HUDEP-2 (cell line): ENCODE measurements at regions not wholly inside any gene's neighbourhood (a gene's known extent, or its start where the extent isn't known, plus 50 kb on each side); places are given as distances from the start of the nearest gene placed in this dataset.
"Not testable (repeated sequence)": the region's sequence is repeated elsewhere in the genome, so short reads cannot be mapped to it uniquely, and the experiment has no call there.

Experiments used
- DNase-seq, 76 experiments: peaks; one replicate each; lab custom pipeline; 2025; ENCODE audit not compliant: unreplicated experiment in 76 of 76; lab: John Stamatoyannopoulos, UW

- DNase-seq, result peak in 2 of 76 experiments; percentile 3 to 4
These were observed 179.7 kb downstream of the MREG start for GRCh38 chr2:215833531-215834162.

DNA sequence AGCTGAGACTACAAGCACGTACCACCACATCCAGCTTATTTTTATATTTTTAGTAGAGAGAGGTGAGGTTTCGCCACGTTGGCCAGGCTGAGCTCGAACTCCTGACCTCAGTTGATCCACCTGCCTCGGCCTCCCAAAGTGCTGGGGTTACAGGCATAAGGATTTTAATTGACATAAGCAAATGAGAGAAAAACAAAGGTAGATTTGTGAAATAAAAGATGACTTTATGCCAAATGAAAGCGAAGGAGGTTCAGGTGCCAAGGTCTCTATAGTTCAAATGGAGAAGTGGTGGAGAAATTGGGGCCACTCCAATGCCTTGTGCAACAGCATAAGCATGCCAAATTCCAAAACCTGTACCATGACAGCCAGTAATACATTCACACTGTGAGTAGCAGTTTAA, 180.6 kb downstream of the MREG start:
- no peak for DNase-seq

DNA sequence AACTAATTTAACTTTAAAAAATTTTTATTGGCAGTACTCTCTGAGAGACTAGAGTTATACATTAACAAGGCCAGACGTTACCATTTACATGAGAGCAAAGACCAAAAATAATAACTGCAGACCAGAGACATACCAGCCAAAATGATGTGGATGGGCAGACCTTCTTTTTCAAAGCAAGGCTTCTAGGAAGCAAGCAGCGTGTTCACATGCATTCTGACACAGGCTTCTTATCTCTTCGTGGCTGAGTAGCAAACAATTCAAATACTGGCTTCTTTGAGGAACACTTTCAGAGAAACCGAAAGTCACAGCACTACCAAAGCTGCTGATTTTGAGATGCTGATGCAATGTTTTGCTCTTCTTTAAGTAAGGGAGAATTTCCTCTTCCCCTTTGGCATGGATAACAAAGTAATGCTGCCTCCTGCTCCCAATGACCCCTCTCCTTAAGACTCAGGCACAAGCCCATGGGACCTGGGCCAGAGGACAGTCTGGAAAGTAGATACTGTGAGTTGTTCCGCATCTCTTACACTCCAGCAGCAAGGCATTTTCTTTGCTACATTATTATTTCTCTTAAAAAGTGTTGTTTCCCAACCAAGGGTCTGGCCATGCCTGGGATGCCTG, 181.9 kb downstream of the MREG start:
- no peak for DNase-seq

- peak in 8 of 76 experiments; percentile 5 to 48 (median 16) for DNase-seq
These were observed 183.0 kb downstream of the MREG start for GRCh38 chr2:215830304-215830703.

DNA sequence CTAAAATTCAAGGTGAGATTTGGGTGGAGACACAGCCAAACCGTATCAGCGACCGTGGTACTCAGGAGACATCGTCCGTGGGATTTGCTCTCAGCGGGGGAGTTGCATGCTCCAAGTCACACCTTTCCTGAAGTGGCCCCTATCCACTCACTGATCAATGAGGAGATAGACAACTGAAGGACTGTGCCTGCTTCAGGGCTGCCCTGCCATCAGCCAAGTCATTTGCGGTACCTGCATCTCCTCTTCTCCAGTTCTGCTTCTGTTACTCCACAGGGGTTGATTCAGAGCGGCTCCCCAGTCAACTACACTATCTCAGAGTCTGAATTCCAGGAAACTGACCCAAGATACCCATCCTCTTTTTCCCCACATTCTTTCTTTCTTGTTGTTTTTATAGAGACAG, 184.1 kb downstream of the MREG start:
- DNase-seq, result no peak

DNA sequence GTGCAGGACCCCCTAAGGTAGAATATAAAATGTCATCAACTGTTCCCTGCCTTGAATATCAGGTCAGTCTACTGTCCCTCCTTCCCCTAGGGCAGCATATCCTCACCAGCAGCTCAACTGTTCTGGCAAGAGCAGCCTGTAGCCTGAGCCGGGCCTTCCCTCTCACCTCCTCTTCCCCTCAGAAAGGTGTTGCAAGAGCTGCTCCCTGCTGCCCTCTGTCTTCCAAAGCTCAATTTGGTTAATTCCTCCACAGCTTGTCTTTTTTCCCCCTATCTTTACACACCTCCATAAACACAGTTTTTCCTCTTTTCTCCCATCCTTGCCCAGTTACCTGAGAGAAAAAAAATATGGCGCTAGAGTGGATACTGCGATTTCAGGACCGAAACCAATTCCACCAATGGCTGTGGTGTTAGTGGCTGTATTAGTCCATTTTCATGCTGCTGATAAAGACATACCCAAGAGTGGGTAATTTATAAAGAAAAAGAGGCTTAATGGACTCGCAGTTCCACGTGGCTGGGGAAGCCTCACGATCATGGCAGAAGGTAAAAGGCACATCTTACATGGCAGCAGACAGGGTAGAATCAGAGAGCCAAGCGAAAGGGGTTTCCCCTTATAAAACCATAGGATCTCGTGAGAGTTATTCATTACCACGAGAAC, 184.7 kb downstream of the MREG start:
- DNase-seq, result peak in 31 of 76 experiments; percentile 1 to 56 (median 15)

DNA sequence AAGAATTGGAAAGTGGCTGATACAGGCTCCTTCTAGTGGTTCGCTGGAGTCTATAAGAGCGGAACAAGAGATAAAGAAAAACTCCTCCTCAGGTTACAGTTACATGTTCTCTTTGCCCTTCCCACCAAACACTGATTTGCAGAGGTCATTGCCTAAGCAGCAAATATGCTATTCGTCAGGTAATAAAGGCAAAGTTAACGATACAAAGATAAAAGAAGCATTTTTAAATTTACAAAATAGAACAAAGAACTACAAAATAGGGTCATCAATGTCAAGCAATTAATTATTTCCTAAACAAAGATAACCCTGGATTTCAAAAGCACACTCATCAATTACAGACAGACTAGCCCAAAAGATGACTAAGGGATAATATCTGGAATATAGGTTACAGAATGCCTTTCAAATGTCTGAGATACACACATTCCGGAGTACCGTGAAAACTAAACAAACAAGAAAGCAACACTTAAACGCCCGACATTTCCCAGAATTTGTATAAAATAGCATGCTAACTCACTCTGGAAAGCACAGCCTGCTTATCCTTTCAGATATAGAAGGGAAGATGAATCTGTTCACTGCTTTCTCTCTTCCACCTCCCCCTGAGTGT, 186.4 kb downstream of the MREG start:
- DNase-seq, result no peak

- DNase-seq, result no peak
These were observed 187.0 kb downstream of the MREG start for GRCh38 chr2:215826376-215826775.

- no peak for DNase-seq
These were observed 187.6 kb downstream of the MREG start for GRCh38 chr2:215825707-215826106.

GRCh38 chr2:215821298-215821697, 192.1 kb downstream of the MREG start:
- DNase-seq, result not testable (repeated sequence)

GRCh38 chr2:215819713-215820112, 193.6 kb downstream of the MREG start:
- not testable (repeated sequence) for DNase-seq

DNA sequence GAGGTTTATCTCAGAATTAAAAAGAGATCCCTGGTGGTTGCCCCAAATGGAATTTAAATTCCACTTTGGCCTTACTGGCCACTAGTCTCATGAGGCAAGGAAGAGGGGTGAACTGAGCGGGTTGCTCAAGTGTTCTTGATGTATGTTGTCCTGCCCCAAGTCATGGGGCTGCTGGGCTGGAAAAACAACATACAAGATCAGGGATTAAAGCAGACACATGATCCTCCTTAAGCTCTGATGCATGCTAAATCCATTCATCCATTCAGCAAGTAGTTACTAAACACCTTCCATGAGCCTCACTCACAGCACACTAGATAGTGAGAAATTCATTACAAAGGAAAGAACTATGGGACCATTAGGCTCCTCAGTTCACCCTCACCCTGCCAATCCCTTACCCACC, 196.3 kb downstream of the MREG start:
- no peak for DNase-seq

DNA sequence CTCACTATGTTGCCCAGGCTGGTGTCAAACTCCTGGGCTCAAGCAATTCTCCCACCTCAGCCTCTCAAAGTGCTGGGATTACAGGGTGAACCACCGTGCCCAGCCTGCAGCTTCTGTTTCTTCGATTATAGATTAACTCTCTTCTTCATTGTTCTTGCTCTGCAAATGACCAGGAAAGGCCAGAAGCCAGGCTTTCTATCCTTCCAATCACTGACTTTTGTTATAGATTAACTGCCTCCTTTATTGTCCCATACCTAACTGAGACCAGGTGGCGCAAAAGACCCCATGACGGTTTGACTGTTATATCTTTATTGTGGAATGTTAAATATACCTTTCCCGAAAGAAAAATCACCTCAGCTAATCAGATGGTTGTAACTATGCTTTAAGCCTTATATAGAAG, 196.9 kb downstream of the MREG start:
- DNase-seq, result no peak

GRCh38 chr2:215815960-215816359, 197.4 kb downstream of the MREG start:
- DNase-seq, result no peak

DNA sequence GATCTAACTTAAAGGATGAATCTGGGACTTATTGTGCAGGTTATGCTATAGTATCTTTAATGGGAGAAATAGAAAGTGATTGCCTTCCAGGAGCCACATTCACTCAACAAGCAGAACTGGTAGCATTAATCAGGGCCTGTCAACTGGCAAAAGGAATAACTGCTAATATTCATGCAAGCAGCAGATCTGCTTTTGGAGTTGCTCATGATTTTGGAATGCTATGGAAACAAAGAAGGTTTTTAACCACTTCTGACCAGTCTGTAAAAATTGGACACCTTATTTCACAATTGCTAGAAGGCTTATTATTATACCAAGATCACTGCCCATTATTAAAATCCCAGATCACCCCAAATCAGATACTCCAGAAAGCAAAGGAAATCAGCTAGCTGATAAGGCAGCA, 200.4 kb downstream of the MREG start:
- no peak for DNase-seq

- peak in 1 of 76 experiments; percentile 9 for DNase-seq
These were observed 201.7 kb downstream of the MREG start for GRCh38 chr2:215811409-215812345.

DNA sequence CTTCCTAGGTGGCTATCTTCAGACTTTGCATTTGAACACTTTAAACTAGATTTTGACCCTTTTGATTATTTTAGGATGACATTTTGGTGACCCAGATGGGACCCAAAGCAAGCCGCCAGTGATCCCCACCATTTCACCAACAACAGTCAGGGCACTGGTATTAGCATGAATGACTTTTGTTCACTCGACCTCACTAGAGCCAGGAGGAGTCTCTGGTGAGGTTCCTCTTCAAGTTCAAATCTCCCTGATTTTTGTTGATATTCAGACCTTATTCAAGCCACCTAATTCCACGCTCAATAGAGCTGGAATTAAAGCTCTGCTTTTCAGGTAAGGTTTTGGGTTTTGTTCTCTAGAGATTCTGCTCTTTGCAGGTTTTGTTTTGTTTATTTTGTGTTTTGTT, 202.3 kb downstream of the MREG start:
- no peak for DNase-seq

DNA sequence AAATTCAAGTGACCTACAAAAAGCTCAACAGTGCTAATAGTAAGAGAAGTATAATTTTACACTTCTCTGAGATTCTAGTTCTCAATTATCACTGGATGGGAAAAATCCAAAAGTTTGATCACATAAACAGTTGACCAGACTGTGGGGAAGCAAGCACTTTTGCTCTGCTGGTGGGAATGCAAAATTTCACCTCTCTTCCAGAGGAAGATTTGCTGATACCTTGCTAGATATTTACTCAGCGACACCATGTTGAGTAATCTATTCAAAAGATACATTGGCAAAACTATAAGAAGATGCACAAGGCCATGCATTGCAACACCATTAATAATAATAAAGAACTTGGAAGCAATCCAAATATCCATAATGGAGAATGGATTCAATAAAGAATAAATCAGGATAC, 204.4 kb downstream of the MREG start:
- no peak for DNase-seq

GRCh38 chr2:215808194-215808593, 205.2 kb downstream of the MREG start:
- no peak for DNase-seq

DNA sequence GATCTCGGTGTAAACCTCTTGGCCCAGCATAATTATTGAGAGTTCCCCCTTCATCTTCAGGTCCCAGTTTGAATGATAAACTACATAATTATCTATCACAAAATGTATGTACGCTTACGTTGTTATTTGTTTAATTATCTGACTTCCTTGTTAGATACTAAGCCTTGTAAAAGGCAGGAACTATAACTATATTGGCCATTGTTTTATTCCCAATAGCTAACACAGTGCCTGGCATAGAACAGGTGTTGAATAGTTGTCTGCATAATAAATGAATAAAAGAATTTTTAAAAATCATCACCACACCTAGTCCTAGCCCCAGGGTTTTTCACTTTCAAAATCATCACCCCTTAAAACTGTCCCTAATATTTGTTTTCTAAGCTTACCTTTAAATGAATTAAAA, 207.9 kb downstream of the MREG start:
- DNase-seq, result no peak

GRCh38 chr2:215803150-215803549, 210.2 kb downstream of the MREG start:
- no peak for DNase-seq
